ENCODE measurements at regions not wholly inside any gene's neighbourhood (a gene's known extent, or its start where the extent isn't known, plus 50 kb on each side); places are given as distances from the start of the nearest gene placed in this dataset.

- TF ChIP-seq CTCF (IDR thresholded peaks at IDR 0.05; ENCODE audit: insufficient read depth, low read length), result no peak
- no peak overlapping the region for H3K4me3 ChIP-seq (ENCODE audit: low read depth, low read length)
- DNase-seq (ENCODE audit: low read depth), result peak; percentile 50
These were observed 64.4 kb upstream of the KLHL13 start for GRCh38 chrX:118181030-118181429.

DNA sequence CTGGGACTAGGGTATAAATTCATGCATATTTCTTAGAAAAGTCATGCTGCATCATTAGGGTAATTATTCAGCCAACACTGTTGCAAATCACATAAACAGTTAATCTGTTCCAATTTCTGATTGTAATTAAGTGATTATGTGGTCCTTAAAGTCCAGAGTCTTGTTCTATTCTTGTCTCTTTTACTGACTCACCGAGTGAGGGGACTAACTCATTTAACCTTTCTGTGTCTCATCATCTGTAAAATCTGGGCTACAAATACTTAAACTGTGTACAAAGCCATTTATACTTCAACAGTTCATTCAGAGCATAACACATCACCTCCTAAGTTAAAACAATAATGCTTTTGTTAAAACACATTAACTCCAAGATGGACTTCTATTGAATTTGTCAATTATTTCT lies 65.4 kb upstream of the KLHL13 start:
- no peak for TF ChIP-seq CTCF (IDR thresholded peaks at IDR 0.05; ENCODE audit: insufficient read depth, low read length)
- DNase-seq (ENCODE audit: low read depth), result no peak

GRCh38 chrX:118182681-118183080 lies 66.1 kb upstream of the KLHL13 start:
- DNase-seq (ENCODE audit: low read depth), result no peak
- no peak for TF ChIP-seq CTCF (IDR thresholded peaks at IDR 0.05; ENCODE audit: insufficient read depth, low read length)
- no peak overlapping the region for H3K4me3 ChIP-seq (ENCODE audit: low read depth, low read length)

More for the DNA sequence above, 65.4 kb upstream of the KLHL13 start:
- H3K4me3 ChIP-seq (ENCODE audit: low read depth, low read length), result no peak overlapping the region

DNA sequence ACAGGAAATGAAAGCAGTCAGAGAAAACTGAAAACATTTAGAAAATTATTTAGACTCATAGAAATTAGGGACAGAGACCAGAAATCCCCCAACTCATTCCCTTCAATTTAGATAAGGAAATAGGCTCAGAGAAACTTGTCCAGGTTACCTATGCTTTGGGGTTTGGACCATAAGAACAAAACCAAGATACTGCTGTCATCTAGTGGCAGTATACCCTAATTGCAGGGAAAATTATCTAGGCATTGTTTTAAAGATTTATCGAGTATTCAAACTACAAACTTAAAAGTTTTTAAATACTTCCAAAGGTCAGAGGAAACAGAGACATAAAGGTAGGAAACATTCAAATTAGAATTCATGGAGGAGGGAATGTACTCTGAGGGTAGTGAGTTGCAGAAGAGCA lies 67.0 kb upstream of the KLHL13 start:
- no peak for DNase-seq (ENCODE audit: low read depth)
- TF ChIP-seq CTCF (IDR thresholded peaks at IDR 0.05; ENCODE audit: insufficient read depth, low read length), result no peak
- H3K4me3 ChIP-seq (ENCODE audit: low read depth, low read length), result no peak overlapping the region

GRCh38 chrX:118187100-118187499 lies 70.5 kb upstream of the KLHL13 start:
- no peak for TF ChIP-seq CTCF (IDR thresholded peaks at IDR 0.05; ENCODE audit: insufficient read depth, low read length)

GRCh38 chrX:118189000-118189399 lies 72.4 kb upstream of the KLHL13 start:
- H3K4me3 ChIP-seq (ENCODE audit: low read depth, low read length), result no peak overlapping the region
- peak; percentile 4 for DNase-seq (ENCODE audit: low read depth)
- TF ChIP-seq CTCF (IDR thresholded peaks at IDR 0.05; ENCODE audit: insufficient read depth, low read length), result no peak

More at GRCh38 chrX:118187100-118187499, 70.5 kb upstream of the KLHL13 start:
- H3K4me3 ChIP-seq (ENCODE audit: low read depth, low read length), result no peak overlapping the region
- DNase-seq (ENCODE audit: low read depth), result no peak

DNA sequence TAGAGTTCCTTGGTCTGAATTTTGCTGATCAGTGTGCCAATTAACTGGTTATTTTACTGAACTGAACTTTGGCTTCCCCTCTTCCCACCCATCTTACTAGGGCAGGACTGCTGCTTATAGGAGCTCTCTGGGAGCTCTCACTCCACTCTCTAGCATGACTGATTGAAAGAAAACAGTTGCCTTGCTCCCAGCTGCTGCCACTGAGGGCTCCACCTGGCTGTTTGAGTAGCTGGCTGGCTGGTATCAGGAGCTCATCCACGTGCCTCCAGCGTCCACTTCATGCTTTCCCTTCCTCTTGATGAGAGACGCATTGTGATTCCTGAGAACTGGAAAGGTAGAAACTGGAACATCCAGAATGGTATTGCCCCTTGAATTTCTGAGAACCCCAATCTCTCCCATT lies 73.0 kb upstream of the KLHL13 start:
- TF ChIP-seq CTCF (IDR thresholded peaks at IDR 0.05; ENCODE audit: insufficient read depth, low read length), result no peak
- no peak overlapping the region for H3K4me3 ChIP-seq (ENCODE audit: low read depth, low read length)
- no peak for DNase-seq (ENCODE audit: low read depth)

Measured in fibroblast of the aortic adventitia (primary cell).